GM12873 (cell line): ENCODE measurements at regions not wholly inside any gene's neighbourhood (a gene's known extent, or its start where the extent isn't known, plus 50 kb on each side); places are given as distances from the start of the nearest gene placed in this dataset.

Experiments
- TF ChIP-seq, protein P1 (sequence below): IDR thresholded peaks from 2 replicates; pipeline ENCODE4 v1.5.1; 2012; ENCODE audit warnings: low read depth, mild to moderate bottlenecking, moderate library complexity, low read length, control low read depth; ENCODE audit not compliant: insufficient read depth; ENCODE audit errors: missing control alignments

DNA sequence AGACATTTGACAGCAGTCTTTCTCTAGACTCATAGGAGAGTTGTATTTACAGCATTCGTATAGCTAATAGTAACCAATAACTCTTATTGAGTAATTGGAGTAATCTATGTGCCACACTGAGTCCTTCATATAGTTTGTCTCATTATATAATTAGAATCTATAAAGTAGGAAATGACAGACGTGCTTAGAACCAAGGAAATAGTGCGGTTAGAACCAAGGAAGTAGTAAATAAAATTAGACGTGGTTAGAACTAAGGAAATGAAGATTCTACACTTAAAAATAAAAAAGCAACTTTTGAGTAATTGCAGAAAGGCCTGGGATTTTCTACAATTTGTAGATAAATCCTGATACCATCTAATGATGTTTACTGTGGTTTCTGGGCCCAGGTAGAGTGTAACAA, 107.8 kb upstream of the TNFSF11 start:
- TF ChIP-seq, protein P1, sequence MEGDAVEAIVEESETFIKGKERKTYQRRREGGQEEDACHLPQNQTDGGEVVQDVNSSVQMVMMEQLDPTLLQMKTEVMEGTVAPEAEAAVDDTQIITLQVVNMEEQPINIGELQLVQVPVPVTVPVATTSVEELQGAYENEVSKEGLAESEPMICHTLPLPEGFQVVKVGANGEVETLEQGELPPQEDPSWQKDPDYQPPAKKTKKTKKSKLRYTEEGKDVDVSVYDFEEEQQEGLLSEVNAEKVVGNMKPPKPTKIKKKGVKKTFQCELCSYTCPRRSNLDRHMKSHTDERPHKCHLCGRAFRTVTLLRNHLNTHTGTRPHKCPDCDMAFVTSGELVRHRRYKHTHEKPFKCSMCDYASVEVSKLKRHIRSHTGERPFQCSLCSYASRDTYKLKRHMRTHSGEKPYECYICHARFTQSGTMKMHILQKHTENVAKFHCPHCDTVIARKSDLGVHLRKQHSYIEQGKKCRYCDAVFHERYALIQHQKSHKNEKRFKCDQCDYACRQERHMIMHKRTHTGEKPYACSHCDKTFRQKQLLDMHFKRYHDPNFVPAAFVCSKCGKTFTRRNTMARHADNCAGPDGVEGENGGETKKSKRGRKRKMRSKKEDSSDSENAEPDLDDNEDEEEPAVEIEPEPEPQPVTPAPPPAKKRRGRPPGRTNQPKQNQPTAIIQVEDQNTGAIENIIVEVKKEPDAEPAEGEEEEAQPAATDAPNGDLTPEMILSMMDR, result no peak

DNA sequence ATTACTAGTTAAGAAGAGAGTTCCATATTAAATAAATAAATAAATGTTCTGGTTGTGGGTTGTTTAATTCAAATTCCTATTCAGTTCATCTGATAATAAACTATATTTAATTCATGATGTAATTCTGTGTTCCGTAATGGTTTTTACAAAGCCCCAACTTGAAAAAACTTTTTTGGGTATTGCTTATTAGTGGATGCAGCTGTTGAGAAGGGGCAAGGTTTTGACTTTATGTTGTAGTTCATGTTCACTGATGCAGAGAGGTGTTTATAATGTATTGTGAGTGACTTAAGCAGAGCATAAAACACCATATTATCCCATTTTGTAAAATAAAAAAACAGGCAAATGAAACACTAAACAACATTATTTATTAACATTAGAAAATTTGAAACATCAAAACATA, 107.3 kb upstream of the TNFSF11 start:
- TF ChIP-seq, protein P1, result no peak

DNA sequence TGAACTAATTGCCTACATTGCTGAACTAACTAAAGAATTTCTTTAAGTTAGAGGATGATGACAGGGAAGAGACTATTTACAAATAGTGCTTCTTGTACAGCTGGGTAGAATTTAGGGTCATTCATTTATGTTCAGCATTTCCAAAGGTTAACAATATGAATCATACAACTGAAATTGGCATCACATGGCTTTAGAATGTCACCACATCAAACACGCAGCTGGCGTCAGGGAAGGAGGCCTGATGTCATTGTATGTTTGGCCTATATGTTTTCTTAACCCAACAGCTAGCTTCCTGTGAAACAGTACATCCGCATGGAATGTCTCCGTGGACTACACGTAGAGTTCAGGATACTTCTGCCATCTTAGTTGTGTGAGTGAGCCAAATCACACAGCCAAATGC, 99.0 kb upstream of the TNFSF11 start:
- TF ChIP-seq, protein P1, result no peak

DNA sequence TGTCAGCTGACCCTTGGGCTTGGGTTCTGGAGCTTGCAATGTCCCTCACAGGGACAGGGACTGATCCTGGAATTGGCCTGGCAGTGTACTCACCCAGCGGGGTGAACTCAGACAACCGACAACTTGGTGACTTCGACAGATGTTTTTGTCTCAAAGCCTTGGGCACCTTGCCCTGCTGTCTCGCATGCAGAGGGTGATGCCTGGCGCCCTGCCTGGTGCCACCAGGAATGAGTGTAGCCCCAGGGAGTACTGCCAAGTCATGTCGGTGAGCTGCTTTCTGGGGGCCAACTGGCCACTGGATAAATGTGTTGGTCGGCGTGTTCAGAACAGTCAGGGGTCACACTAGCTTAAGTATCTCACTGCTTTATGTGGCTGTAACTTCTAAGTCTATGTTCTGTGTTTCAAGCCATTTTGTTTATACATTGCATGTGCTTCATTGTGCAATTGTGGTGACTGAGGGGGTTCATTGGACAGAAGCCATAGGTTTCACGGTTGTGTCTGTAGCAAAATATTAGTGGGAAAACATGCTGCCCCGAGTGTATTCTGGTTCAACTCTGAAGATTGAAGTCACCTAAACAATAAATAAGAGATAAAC, 96.3 kb upstream of the TNFSF11 start:
- TF ChIP-seq, protein P1, result no peak

DNA sequence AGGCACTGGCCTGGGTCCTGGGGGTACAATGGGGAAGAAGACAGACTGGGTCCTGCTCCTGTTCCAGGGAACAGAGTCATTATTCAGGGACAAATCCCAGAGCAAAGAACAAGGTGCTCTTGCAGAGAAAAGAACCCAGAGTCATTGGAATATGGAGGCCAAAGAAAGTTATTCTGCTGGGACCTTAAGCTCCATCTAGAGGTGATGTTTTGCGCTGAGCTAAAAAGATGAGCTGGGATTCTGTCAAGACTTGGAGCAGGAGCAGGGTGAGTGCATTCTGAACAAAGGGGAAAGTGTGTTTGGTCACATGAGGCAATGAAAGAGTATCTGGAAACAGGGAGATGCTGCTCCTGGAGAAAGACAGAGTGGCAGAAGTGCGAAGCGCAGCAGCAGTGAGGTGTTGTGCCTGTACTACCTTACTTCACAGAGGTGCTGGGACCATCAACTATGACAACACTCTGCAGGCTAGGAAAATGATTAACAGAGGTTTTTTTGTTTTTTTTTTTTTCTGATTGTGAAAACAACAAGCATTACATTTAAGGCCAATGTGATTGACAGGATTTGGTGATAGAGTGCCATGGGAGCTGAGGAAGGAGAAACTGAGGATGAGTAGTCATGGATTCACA, 95.3 kb upstream of the TNFSF11 start:
- TF ChIP-seq, protein P1, result peak; percentile 63

DNA sequence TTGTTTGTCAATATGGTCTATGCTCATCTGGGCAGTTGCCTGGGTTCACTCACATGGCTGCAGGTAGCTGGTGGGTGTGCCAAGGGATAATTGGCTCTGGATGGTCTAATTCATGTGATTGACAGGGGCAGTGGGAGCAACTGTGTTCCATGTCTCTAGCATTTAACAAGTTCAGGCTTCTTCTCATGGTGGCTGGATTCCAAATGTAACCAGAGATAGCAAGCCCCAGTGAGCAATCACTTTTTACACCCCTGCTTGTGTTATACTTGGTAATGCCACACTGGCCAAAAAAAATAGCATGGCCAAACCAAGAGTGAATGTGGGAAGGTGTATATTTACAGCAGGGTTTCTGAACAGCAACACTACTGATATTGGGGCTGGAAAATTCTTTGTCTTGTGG, 89.6 kb upstream of the TNFSF11 start:
- TF ChIP-seq, protein P1, result no peak

DNA sequence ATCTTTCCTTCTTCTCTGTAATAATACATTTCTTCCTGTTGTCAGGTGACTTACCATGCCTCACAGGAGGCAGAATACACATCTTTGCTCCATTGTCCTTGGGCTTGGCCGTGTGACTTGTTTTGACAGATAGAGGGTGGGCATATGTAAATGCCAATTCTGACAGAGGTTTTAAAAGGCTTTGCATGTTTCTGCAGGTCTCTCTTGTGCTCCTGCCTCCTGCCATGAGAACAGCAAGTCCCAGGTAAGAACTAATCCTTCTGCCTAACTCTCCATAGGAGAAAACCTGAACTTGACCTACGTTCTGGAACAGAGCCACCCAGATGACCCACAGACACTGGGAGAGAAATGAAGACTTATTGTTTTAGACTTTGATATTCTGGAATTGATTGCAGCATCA, 88.7 kb upstream of the TNFSF11 start:
- TF ChIP-seq, protein P1, result no peak
